Endodermal cell (in vitro differentiated cells): ENCODE measurements at regions not wholly inside any gene's neighbourhood (a gene's known extent, or its start where the extent isn't known, plus 50 kb on each side); places are given as distances from the start of the nearest gene placed in this dataset.

Experiments
- DNase-seq: peaks from one replicate; pipeline ENCODE4 v3.0.0-alpha.2; 2017
- H3K27ac ChIP-seq: 2 replicates; pipeline ENCODE4 v1.5.1; 2013; ENCODE audit warnings: mild to moderate bottlenecking, low read depth, low read length, moderate library complexity
- H3K27me3 ChIP-seq: 2 replicates; pipeline ENCODE4 v1.6.1; 2013; ENCODE audit warnings: mild to moderate bottlenecking, low read length, moderate library complexity; ENCODE audit not compliant: insufficient read depth, control insufficient read depth, poor library complexity, severe bottlenecking
- H3K36me3 ChIP-seq: 2 replicates; pipeline ENCODE4 v1.7.0; 2013; ENCODE audit warnings: mild to moderate bottlenecking, low read length, moderate library complexity; ENCODE audit not compliant: control insufficient read depth, insufficient read depth
- H3K4me1 ChIP-seq: one replicate; pipeline ENCODE4 v1.7.0; 2013; ENCODE audit warnings: low read length; ENCODE audit not compliant: control insufficient read depth, insufficient read depth
- H3K4me3 ChIP-seq: 2 replicates; pipeline ENCODE4 v1.5.1; 2013; ENCODE audit warnings: mild to moderate bottlenecking, low read length, moderate library complexity
- H3K9ac ChIP-seq: 2 replicates; pipeline ENCODE4 v1.6.1; 2013; ENCODE audit warnings: mild to moderate bottlenecking, low read length, moderate library complexity; ENCODE audit not compliant: poor library complexity, severe bottlenecking; ENCODE audit errors: extremely low read depth
- H3K9me3 ChIP-seq: 2 replicates; pipeline ENCODE4 v1.6.1; 2013; ENCODE audit warnings: mild to moderate bottlenecking, low read length, moderate library complexity; ENCODE audit not compliant: control insufficient read depth
- H3K27ac Mint-ChIP-seq: 2 replicates; pipeline ENCODE4 v1.8.0; 2020; ENCODE audit warnings: mixed read lengths
- H3K27me3 Mint-ChIP-seq: 2 replicates; pipeline ENCODE4 v1.8.0; 2021; ENCODE audit warnings: mild to moderate bottlenecking, mixed read lengths; ENCODE audit not compliant: insufficient read depth
- H3K36me3 Mint-ChIP-seq: 2 replicates; pipeline ENCODE4 v1.8.0; 2020; ENCODE audit warnings: low read depth, mixed read lengths
- H3K4me1 Mint-ChIP-seq: 2 replicates; pipeline ENCODE4 v1.8.0; 2020; ENCODE audit warnings: mixed read lengths
- H3K4me3 Mint-ChIP-seq: 2 replicates; pipeline ENCODE4 v1.8.0; 2020; ENCODE audit warnings: mild to moderate bottlenecking, moderate library complexity, mixed read lengths
- H3K9me3 Mint-ChIP-seq: 2 replicates; pipeline ENCODE4 v1.8.0; 2020; ENCODE audit warnings: mild to moderate bottlenecking, mixed read lengths
- CTCF ChIP-seq: fragments of 200-600 bp; sonication (generic); conservative IDR thresholded peaks from 2 replicates; pipeline ENCODE4 v1.5.0; 2021; ENCODE audit warnings: antibody characterized with exemption, mild to moderate bottlenecking
- WGBS, 2 experiments: methylation state at CpG; one replicate each; pipeline versions ENCODE4 v1.1.5 to v1.1.7; 2013; ENCODE audit warnings: missing lambda C conversion rate in 2 of 2, mixed read lengths in 1 of 2; ENCODE audit not compliant: insufficient coverage in 1 of 2, insufficient read length in 1 of 2; 5-methylcytosine and 5-hydroxymethylcytosine counted together

GRCh38 chr1:115181231-115181630 is 91.9 kb upstream of the TSPAN2 start:
- 80 to 93% methylated on average over 1 to 4 of the region's 4 CpGs for WGBS, 2 experiments
- no peaks in the 10 kb centered on the region for H3K9me3 Mint-ChIP-seq

GRCh38 chr1:115179397-115180079 is 90.2 kb upstream of the TSPAN2 start:
- no peak for TF ChIP-seq CTCF
- WGBS, 2 experiments: 81 to 86% methylated on average over 9 to 12 of the region's 12 CpGs
- Histone ChIP-seq H3K9ac (no peak overlapping the region), H3K9me3 (peaks cover 3% of the 10 kb centered on the region), H3K27ac (no peak overlapping the region), H3K4me3 (no peak overlapping the region), H3K4me1 (no peaks in the 10 kb centered on the region), H3K27me3 (no peaks in the 10 kb centered on the region), H3K36me3 (no peaks in the 10 kb centered on the region)
- Mint-ChIP-seq H3K27ac (no peak overlapping the region), H3K36me3 (no peaks in the 10 kb centered on the region), H3K9me3 (peaks cover 4% of the 10 kb centered on the region), H3K4me1 (no peaks in the 10 kb centered on the region), H3K4me3 (no peak overlapping the region), H3K27me3 (no peaks in the 10 kb centered on the region)
- no peak for DNase-seq

More at GRCh38 chr1:115181231-115181630, 91.9 kb upstream of the TSPAN2 start:
- Histone ChIP-seq H3K4me1 (no peaks in the 10 kb centered on the region), H3K36me3 (no peaks in the 10 kb centered on the region), H3K27ac (no peak overlapping the region), H3K27me3 (no peaks in the 10 kb centered on the region), H3K9ac (no peak overlapping the region), H3K9me3 (no peaks in the 10 kb centered on the region), H3K4me3 (no peak overlapping the region)
- no peak overlapping the region for H3K27ac Mint-ChIP-seq
- H3K36me3 Mint-ChIP-seq: no peaks in the 10 kb centered on the region
- no peak for DNase-seq
- no peaks in the 10 kb centered on the region for H3K4me1 Mint-ChIP-seq
- no peak overlapping the region for H3K4me3 Mint-ChIP-seq
- no peaks in the 10 kb centered on the region for H3K27me3 Mint-ChIP-seq
- TF ChIP-seq CTCF: no peak

GRCh38 chr1:115176189-115176588 is 86.9 kb upstream of the TSPAN2 start:
- no peaks in the 10 kb centered on the region for H3K27me3 Mint-ChIP-seq
- H3K9me3 Mint-ChIP-seq: peaks cover 8% of the 10 kb centered on the region
- no peak for DNase-seq
- H3K27me3 ChIP-seq: no peaks in the 10 kb centered on the region
- no peaks in the 10 kb centered on the region for H3K4me1 ChIP-seq
- 86% methylated on average over 1 of the region's 1 CpG; no CpG with 5 or more reads in 1 of the 2 experiments for WGBS, 2 experiments
- TF ChIP-seq CTCF: no peak
- H3K36me3 Mint-ChIP-seq: no peaks in the 10 kb centered on the region
- H3K4me1 Mint-ChIP-seq: no peaks in the 10 kb centered on the region
- no peaks in the 10 kb centered on the region for H3K36me3 ChIP-seq
- no peak overlapping the region for H3K4me3 ChIP-seq
- H3K9ac ChIP-seq: no peak overlapping the region
- H3K27ac ChIP-seq: no peak overlapping the region
- H3K27ac Mint-ChIP-seq: no peak overlapping the region
- no peak overlapping the region for H3K4me3 Mint-ChIP-seq
- H3K9me3 ChIP-seq: peaks cover 7% of the 10 kb centered on the region
